Osteocyte (in vitro differentiated cells): ENCODE measurements at regions not wholly inside any gene's neighbourhood (a gene's known extent, or its start where the extent isn't known, plus 50 kb on each side); places are given as distances from the start of the nearest gene placed in this dataset.

ENCODE experiments used
- DNase-seq: peaks from one replicate; pipeline ENCODE4 v3.0.0; 2021; ENCODE audit warnings: mixed read lengths; ENCODE audit not compliant: unreplicated experiment; ENCODE audit errors: extremely low spot score
- H3K27ac Mint-ChIP-seq: one replicate; pipeline ENCODE4 v1.8.0; 2021; ENCODE audit warnings: mild to moderate bottlenecking, mixed read lengths; ENCODE audit not compliant: unreplicated experiment
- H3K27me3 Mint-ChIP-seq: one replicate; pipeline ENCODE4 v1.8.0; 2021; ENCODE audit warnings: mixed read lengths; ENCODE audit not compliant: unreplicated experiment
- H3K36me3 Mint-ChIP-seq: one replicate; pipeline ENCODE4 v1.8.0; 2021; ENCODE audit warnings: mixed read lengths; ENCODE audit not compliant: unreplicated experiment
- H3K4me1 Mint-ChIP-seq: one replicate; pipeline ENCODE4 v1.8.0; 2021; ENCODE audit warnings: mixed read lengths; ENCODE audit not compliant: unreplicated experiment
- H3K4me3 Mint-ChIP-seq: one replicate; pipeline ENCODE4 v1.8.0; 2021; ENCODE audit warnings: mild to moderate bottlenecking, moderate library complexity, mixed read lengths; ENCODE audit not compliant: unreplicated experiment
- H3K9me3 Mint-ChIP-seq: one replicate; pipeline ENCODE4 v1.8.0; 2021; ENCODE audit warnings: mixed read lengths; ENCODE audit not compliant: unreplicated experiment
- TF ChIP-seq, protein P1 (sequence below): fragments of 200-600 bp; sonication (generic); IDR thresholded peaks from 2 replicates; pipeline ENCODE4 v1.5.0; 2021; ENCODE audit warnings: antibody characterized with exemption, mild to moderate bottlenecking, moderate library complexity

DNA sequence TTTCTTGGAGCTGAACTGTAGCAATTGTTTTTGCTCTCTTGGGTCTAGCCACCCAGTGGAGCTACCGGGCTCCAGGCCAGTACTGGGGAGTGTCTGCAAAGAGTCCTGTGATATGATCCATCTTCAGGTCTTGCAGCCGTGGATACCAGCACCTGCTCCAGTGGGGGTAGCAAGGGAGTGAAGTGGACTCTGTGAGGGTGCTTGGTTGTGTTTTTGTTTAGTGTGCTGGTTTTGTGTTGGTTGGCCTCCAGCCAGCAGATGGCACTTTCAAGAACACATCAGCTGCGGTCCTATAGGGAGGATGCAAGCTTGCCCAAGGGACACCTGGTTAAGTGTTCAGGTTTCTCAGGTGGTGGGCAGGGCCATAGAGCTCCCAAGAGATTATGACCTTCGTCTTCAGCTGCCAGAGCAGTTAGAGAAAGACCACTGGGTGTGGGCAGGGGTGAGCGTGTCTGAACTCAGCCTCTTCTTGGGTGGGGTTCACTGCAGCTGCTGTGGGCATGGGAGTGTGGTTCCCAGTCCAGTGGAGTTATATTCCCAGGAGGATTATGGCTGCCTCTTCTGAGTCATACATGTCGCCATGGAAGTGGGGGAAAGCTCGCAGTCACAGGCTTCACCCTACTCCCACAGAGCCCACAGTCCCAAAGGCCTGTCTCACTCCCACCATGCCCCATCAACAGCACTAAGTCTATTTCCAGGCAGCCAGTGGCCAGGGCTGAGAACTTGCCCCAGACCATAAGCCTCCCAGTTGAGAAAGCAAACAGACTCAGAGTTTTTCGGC is 811.6 kb downstream of the GLUD2 start:
- TF ChIP-seq, protein P1, sequence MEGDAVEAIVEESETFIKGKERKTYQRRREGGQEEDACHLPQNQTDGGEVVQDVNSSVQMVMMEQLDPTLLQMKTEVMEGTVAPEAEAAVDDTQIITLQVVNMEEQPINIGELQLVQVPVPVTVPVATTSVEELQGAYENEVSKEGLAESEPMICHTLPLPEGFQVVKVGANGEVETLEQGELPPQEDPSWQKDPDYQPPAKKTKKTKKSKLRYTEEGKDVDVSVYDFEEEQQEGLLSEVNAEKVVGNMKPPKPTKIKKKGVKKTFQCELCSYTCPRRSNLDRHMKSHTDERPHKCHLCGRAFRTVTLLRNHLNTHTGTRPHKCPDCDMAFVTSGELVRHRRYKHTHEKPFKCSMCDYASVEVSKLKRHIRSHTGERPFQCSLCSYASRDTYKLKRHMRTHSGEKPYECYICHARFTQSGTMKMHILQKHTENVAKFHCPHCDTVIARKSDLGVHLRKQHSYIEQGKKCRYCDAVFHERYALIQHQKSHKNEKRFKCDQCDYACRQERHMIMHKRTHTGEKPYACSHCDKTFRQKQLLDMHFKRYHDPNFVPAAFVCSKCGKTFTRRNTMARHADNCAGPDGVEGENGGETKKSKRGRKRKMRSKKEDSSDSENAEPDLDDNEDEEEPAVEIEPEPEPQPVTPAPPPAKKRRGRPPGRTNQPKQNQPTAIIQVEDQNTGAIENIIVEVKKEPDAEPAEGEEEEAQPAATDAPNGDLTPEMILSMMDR, result no peak
- Mint-ChIP-seq H3K9me3 (peaks cover 14% of the 10 kb centered on the region), H3K4me1 (peaks cover 3% of the 10 kb centered on the region), H3K27me3 (no peaks in the 10 kb centered on the region), H3K27ac (no peak overlapping the region), H3K4me3 (no peak overlapping the region), H3K36me3 (no peaks in the 10 kb centered on the region)
- DNase-seq, result no peak

DNA sequence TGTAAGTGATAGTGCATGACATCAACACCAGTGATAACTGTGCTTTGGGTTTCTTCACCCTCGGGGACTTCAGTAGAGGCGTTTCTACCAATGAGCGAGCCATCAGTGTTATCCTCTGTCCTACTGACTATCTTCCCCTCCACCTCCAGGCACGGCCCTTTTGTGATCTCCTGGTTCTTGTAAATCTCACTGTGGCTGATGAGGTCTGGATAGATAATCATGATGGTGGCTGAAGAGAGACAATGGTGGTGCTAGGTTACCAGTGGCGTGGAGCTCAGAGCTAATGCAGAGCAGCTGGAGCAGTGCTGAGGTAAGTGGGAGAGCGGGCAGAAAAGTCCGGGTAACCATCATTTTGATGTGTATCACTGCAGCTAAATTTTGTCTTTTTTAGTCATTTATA is 816.6 kb downstream of the GLUD2 start:
- H3K27me3 Mint-ChIP-seq, result no peaks in the 10 kb centered on the region
- DNase-seq, result no peak
- H3K4me1 Mint-ChIP-seq, result peaks cover 17% of the 10 kb centered on the region
- H3K36me3 Mint-ChIP-seq, result no peaks in the 10 kb centered on the region
- peaks cover 5% of the 10 kb centered on the region for H3K9me3 Mint-ChIP-seq
- H3K4me3 Mint-ChIP-seq, result no peak overlapping the region
- TF ChIP-seq, protein P1, result no peak
- no peak overlapping the region for H3K27ac Mint-ChIP-seq

DNA sequence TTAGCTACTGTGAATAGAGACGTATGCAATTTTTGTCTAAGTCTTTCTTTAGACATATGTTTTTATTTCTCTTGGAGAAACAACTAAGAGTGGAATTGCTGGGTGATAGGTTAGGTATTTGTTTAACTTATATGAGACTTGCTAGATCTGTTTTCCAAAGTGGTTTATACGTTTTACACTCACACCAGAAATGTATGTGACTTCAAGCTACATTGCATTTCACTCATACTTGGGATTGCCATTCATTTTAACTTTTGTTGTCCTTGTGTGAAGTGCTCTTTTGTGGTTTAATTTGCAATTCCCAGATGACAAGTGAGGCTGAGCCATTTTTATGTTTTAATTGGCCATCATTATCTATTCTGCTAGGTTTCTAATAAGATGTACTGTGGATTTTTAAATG is 817.2 kb downstream of the GLUD2 start:
- peaks cover 5% of the 10 kb centered on the region for H3K9me3 Mint-ChIP-seq
- TF ChIP-seq, protein P1, result no peak
- H3K27me3 Mint-ChIP-seq, result no peaks in the 10 kb centered on the region
- no peak overlapping the region for H3K4me3 Mint-ChIP-seq
- peaks cover 17% of the 10 kb centered on the region for H3K4me1 Mint-ChIP-seq
- no peaks in the 10 kb centered on the region for H3K36me3 Mint-ChIP-seq
- H3K27ac Mint-ChIP-seq, result no peak overlapping the region
- no peak for DNase-seq

DNA sequence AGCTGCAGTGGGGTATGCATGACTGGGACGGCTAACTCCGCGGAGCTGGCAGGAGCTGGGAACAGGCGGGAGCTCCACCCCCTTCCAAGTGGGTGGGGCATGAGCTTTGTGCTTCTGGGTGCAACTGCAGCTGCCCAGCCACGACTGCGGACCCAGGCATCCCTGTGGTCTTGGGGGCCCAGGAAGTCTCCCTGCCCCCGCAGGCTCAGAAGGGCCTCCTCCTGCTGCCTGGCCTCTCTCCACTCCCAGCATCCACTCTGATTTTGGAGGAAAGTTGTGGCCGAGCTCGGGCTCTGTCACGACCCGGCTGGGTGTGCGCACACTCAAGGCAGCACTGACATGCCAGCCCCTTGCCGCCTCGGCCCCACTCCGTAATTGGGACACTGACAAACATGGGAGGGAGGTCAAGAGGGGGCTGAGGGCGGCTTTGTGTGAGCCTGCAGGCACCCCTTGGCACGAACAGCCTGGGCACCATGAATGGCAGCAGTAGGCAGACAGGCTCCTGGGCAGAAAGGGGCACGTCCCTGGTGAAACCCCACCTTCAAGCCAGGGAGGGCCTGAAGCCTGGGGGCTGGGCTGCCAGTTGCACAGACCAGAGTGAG is 822.6 kb downstream of the GLUD2 start:
- no peaks in the 10 kb centered on the region for H3K36me3 Mint-ChIP-seq
- no peak overlapping the region for H3K27ac Mint-ChIP-seq
- H3K4me3 Mint-ChIP-seq, result no peak overlapping the region
- no peaks in the 10 kb centered on the region for H3K9me3 Mint-ChIP-seq
- TF ChIP-seq, protein P1, result no peak
- DNase-seq, result no peak
- H3K27me3 Mint-ChIP-seq, result no peaks in the 10 kb centered on the region
- H3K4me1 Mint-ChIP-seq, result peaks cover 4% of the 10 kb centered on the region

DNA sequence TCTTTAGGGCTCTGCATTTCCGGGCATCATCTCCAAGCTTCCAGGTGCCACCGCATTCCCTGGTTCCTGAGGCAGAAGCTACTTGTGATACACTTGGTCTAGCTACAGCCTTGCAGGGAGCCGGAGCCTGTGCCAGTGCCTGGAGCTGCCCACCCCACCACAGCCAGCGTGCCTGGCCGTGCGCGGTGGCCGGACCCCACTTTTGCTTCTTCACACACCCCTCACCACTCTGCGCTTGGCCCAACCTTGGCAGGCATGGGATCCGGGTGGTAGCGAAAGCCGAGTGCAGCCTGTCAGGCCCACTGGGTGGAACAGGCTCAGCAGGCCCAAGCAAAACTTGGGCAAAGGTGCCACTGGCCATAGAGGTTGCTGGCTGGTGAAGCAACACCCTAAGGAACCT is 823.7 kb downstream of the GLUD2 start:
- Mint-ChIP-seq H3K27ac (no peak overlapping the region), H3K4me1 (peaks cover 7% of the 10 kb centered on the region), H3K9me3 (no peaks in the 10 kb centered on the region), H3K4me3 (no peak overlapping the region), H3K27me3 (no peaks in the 10 kb centered on the region), H3K36me3 (no peaks in the 10 kb centered on the region)
- DNase-seq, result no peak
- TF ChIP-seq, protein P1, result no peak
